ENCODE measurements at regions not wholly inside any gene's neighbourhood (a gene's known extent, or its start where the extent isn't known, plus 50 kb on each side); places are given as distances from the start of the nearest gene placed in this dataset.

DNA sequence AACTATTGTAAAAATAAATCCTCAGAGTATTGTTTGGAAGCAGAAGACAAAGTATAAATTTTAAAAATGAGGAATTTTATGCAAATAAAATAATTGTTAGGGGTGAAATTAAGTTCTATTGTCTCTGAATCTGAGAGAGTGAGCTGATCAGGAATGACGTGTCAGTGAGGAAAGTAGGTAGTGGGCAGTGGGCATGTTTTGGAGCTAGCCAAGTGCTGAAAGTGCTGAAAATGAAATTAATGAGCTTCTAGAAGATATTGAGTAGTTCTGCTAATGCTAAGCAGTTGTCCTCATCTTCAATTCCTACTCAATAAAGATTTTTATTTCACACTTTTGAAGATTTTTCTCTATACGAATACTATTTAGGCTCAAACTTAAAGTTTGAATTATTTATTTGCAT is 1167.8 kb upstream of the PCDH20 start:
- no peak for TF ChIP-seq GATA2 (IDR thresholded peaks at IDR 0.05; ENCODE audit: low read depth, low read length)
- no peak for TF ChIP-seq GATA3 (IDR thresholded peaks at IDR 0.05; ENCODE audit: low read depth, low read length)

DNA sequence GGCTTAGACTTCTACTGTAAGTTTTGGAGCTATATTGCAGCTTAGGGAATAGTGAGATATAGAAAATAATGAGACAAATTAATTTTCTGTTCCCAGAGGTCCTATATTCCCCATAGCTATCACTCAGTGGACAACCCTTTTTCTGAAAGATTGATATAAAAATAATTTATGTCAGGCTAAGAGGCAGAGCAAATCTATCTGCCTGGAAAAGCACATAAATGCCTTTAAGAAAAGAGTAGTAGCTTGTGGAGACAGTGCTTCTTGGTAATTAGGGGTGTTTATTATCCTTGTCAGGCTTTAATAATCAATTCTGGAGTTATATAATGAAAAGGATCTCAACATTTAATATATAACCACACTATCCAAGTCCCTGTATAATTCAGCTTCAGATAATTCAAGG is 1162.8 kb upstream of the PCDH20 start:
- TF ChIP-seq GATA3 (IDR thresholded peaks at IDR 0.05; ENCODE audit: low read depth, low read length) (no peak), GATA2 (IDR thresholded peaks at IDR 0.05; ENCODE audit: low read depth, low read length) (no peak)

DNA sequence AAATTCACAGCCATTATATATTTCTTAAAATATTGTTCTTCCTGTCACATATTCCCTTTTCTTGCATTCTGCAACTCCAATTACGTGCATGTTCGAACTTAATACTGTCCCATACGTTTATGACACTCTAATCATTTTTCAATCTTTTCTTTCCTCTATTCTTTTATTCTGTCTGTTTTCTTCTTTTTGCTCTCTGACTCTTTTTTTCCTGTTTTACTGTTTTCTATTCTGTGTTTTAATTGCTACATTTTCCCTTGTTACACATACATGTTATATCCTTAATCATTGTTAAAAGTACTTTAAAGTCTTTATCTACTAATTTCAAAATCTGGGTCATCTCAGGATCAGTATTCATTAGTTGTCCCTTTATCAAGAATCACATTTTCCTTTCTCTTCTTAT is 1149.1 kb upstream of the PCDH20 start:
- TF ChIP-seq GATA2 (IDR thresholded peaks at IDR 0.05; ENCODE audit: low read depth, low read length) (no peak), GATA3 (IDR thresholded peaks at IDR 0.05; ENCODE audit: low read depth, low read length) (no peak)

DNA sequence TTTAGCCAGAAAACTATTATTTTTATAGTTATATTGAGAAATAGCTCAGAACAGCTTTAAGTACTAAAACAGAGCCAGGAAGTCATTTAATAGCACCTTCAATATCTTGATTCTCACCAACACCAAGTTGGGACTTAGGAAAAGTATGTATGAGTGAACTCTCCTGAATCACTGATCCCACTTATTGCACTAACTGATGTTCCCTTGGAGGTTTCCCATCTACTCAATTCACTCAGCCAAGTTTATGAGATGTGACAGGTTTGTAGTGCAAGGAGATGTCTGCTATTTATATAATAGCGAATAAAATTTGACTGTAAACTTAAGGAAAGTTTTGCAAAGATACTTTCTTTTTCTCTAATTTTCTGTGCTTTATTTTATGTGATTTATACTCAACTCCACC is 1147.6 kb upstream of the PCDH20 start:
- no peak for TF ChIP-seq GATA3 (IDR thresholded peaks at IDR 0.05; ENCODE audit: low read depth, low read length)
- no peak for TF ChIP-seq GATA2 (IDR thresholded peaks at IDR 0.05; ENCODE audit: low read depth, low read length)

- TF ChIP-seq GATA2 (IDR thresholded peaks at IDR 0.05; ENCODE audit: low read depth, low read length), result no peak
- no peak for TF ChIP-seq GATA3 (IDR thresholded peaks at IDR 0.05; ENCODE audit: low read depth, low read length)
Observed at GRCh38 chr13:62556978-62557377, 1141.3 kb upstream of the PCDH20 start.

DNA sequence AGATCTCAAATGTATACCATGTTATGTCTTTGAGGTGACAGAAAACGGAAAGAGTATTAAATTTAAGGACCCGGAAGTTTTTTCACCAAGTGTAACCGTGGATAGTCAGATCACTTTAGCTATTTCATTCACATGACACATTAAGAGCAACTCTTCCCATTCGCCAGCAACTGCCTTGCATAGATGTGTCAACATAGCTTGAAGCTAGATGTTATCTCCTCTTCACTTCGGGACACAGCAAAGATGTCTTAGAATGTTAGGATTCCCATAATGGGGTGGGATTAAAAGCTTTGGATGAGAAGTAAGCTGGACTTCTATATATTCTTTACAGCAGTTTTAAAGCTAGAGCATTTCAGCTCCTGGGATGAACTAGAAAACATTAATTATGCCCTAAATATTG is 1135.9 kb upstream of the PCDH20 start:
- no peak for TF ChIP-seq GATA3 (IDR thresholded peaks at IDR 0.05; ENCODE audit: low read depth, low read length)
- TF ChIP-seq GATA2 (IDR thresholded peaks at IDR 0.05; ENCODE audit: low read depth, low read length), result no peak

DNA sequence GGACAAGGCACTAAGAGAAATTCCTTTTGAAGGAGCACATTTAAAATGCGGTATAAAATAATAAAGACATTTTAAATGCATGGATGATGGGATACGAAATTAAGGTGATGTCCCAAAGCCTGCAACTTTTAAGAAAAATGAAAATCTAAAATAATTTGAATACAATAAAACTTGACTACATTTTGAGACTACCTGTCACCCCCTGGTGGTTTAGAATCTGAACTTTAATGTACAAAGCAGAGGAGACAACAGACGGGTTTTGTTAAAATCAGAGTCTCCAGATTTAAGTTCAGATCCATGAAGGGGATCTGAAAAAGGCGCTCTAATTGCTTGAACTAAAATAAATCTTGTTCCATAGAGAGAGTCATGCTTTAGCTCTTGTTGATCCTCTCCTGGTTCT is 1129.3 kb upstream of the PCDH20 start:
- no peak for TF ChIP-seq GATA3 (IDR thresholded peaks at IDR 0.05; ENCODE audit: low read depth, low read length)
- TF ChIP-seq GATA2 (IDR thresholded peaks at IDR 0.05; ENCODE audit: low read depth, low read length), result no peak

DNA sequence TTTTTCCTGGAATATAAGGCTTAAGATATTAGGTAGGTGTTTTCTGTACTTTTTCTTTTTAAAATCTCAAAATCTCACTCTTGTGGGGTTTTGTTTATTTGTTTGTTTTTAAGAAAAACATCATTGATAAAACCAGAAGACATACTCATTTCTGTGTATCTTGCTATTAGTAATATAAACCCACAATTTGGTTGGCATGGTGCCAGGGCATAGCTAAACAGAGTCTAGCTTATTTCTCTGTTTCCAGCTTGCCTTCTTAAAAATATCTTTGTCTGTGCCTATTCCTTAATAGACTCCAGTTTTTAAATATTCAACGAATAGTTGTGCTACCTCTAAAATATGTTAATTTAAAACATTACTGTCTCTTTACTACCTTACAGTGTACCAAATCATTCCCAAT is 1121.9 kb upstream of the PCDH20 start:
- TF ChIP-seq GATA3 (IDR thresholded peaks at IDR 0.05; ENCODE audit: low read depth, low read length) (no peak), GATA2 (IDR thresholded peaks at IDR 0.05; ENCODE audit: low read depth, low read length) (no peak)

DNA sequence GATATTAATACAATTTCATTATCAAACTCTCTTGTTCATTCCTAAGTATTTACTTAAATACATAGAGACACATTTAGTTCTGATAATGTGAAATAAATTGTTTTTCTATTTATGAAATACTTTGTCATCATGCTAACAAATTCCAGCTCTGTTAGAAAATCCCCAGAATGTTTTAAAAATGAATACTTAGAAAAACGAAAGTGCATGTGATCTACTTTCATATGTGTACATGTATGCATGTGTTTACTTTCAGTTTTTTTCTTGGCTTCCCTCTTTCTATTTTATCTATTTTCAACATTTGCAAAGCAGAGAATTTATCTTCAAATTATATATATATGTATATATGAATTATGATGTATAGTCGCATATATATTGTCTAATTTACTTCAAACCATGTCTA is 1110.0 kb upstream of the PCDH20 start:
- no peak for TF ChIP-seq GATA3 (IDR thresholded peaks at IDR 0.05; ENCODE audit: low read depth, low read length)
- no peak for TF ChIP-seq GATA2 (IDR thresholded peaks at IDR 0.05; ENCODE audit: low read depth, low read length)

GRCh38 chr13:62524498-62524897 is 1108.8 kb upstream of the PCDH20 start:
- TF ChIP-seq GATA2 (IDR thresholded peaks at IDR 0.05; ENCODE audit: low read depth, low read length) (no peak), GATA3 (IDR thresholded peaks at IDR 0.05; ENCODE audit: low read depth, low read length) (no peak)

DNA sequence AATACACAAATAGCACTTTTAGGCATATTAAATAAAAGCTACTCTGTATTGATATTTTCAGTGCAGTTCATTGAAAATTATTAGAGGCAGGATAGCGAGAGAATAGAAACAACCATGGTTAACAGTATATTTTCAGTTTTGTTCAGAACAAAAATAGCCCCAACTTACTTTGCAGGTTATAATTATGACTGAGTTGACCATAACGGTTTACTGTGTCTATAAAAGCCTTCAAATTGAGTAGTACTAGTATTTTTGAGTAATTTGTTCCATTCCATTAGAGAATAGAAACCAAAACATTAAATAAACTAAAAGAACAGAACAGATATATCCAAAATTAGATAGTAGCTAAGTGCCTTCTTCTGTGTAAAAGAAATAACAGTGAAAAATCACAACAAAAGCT is 1108.4 kb upstream of the PCDH20 start:
- TF ChIP-seq GATA2 (IDR thresholded peaks at IDR 0.05; ENCODE audit: low read depth, low read length), result no peak
- TF ChIP-seq GATA3 (IDR thresholded peaks at IDR 0.05; ENCODE audit: low read depth, low read length), result no peak

DNA sequence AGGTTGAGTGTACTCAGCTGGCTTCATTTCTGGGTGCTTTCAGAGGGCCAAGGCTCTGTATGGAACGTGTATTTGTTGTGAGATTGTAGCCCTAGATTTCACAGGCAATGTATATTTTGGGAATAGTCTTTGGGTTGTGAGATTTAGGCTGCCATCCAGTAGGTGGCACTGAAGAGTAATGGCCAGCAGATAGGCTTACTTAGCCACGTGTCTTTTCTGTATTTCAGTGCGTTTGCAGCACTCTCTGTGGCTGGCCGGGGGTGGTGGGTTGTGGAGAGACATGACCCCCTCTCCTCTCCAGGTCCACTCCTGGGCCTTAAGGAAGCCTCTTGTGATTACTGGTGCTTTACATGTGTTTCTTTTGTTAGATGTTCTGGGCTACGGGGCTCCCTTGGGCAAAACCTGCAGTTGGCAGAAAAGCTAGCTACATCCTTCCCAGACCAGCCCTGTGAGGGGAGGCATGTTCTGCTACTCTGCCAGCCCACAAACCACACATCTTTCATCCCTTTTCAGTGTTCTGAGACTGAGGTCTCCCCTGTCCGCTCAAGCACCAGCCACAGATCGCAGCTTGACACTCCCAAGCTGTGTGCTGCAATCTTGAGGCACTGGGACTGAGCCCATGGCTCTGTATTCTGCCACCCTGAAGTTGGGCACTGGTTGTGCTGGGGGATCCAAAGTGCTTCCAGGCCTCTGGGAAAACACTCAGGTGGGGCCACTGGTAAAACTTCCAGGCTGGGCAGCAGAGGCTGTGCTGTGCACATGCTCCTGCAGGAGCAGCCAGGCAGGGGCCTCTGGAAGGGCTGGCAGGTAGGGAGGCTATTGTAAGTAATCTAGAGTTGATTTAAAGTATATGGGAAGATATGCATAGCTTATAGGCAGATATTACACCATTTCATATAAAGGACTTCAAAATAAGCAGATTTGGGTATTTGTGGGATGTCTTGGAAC is 1096.8 kb upstream of the PCDH20 start:
- TF ChIP-seq GATA2 (IDR thresholded peaks at IDR 0.05; ENCODE audit: low read depth, low read length) (no peak), GATA3 (IDR thresholded peaks at IDR 0.05; ENCODE audit: low read depth, low read length) (no peak)

- TF ChIP-seq GATA2 (IDR thresholded peaks at IDR 0.05; ENCODE audit: low read depth, low read length) (no peak), GATA3 (IDR thresholded peaks at IDR 0.05; ENCODE audit: low read depth, low read length) (no peak)
Observed at GRCh38 chr13:62510906-62511655, 1095.4 kb upstream of the PCDH20 start.

DNA sequence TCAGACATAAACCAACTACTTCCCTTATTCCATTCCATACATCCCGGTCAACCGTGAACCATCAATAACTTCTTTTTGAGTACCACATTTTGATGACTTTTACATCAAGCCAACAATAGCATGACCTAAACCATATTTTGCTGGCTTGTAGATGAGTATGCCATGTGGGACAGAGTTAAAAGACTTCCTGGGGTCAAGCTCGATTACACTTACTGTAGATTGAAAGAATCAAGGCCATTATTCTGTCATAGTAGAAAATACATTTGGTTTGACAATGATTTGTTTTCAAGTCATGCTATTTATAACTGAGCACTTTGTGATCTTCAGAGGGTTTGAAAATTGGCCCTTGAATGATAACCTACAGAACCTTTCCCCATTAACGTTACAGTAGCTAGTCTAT is 1086.9 kb upstream of the PCDH20 start:
- TF ChIP-seq GATA2 (IDR thresholded peaks at IDR 0.05; ENCODE audit: low read depth, low read length), result no peak
- TF ChIP-seq GATA3 (IDR thresholded peaks at IDR 0.05; ENCODE audit: low read depth, low read length), result no peak

GRCh38 chr13:62489731-62490130 is 1074.1 kb upstream of the PCDH20 start:
- no peak for TF ChIP-seq GATA2 (IDR thresholded peaks at IDR 0.05; ENCODE audit: low read depth, low read length)
- TF ChIP-seq GATA3 (IDR thresholded peaks at IDR 0.05; ENCODE audit: low read depth, low read length), result no peak
